CMK (cell line): ENCODE measurements at regions not wholly inside any gene's neighbourhood (a gene's known extent, or its start where the extent isn't known, plus 50 kb on each side); places are given as distances from the start of the nearest gene placed in this dataset.

Experiments
- DNase-seq: peaks from one replicate; pipeline ENCODE4 v3.0.0-alpha.2; 2010; ENCODE audit warnings: low read depth

- DNase-seq, result no peak
These were observed 1005.0 kb downstream of the EFNB2 start for GRCh38 chr13:105530468-105530867.

- DNase-seq, result no peak
These were observed 1008.3 kb downstream of the EFNB2 start for GRCh38 chr13:105527127-105527526.

- no peak for DNase-seq
These were observed 1015.7 kb downstream of the EFNB2 start for GRCh38 chr13:105519771-105520170.

- no peak for DNase-seq
These were observed 1017.4 kb downstream of the EFNB2 start for GRCh38 chr13:105518086-105518485.

- no peak for DNase-seq
These were observed 1021.1 kb downstream of the EFNB2 start for GRCh38 chr13:105514401-105514800.

GRCh38 chr13:105513448-105513847 lies 1022.0 kb downstream of the EFNB2 start:
- no peak for DNase-seq

- DNase-seq, result no peak
These were observed 1025.3 kb downstream of the EFNB2 start for GRCh38 chr13:105509981-105510762.

GRCh38 chr13:105506463-105506862 lies 1029.0 kb downstream of the EFNB2 start:
- no peak for DNase-seq

- DNase-seq, result no peak
These were observed 1033.3 kb downstream of the EFNB2 start for GRCh38 chr13:105502193-105502592.

- no peak for DNase-seq
These were observed 1037.9 kb downstream of the EFNB2 start for GRCh38 chr13:105497597-105497996.

- no peak for DNase-seq
These were observed 1043.2 kb downstream of the EFNB2 start for GRCh38 chr13:105492216-105492615.

- DNase-seq, result no peak
These were observed 1044.1 kb downstream of the EFNB2 start for GRCh38 chr13:105491345-105491744.

- DNase-seq, result no peak
These were observed 1050.4 kb downstream of the EFNB2 start for GRCh38 chr13:105485081-105485480.

GRCh38 chr13:105474983-105475610 lies 1060.4 kb downstream of the EFNB2 start:
- DNase-seq, result no peak

- DNase-seq, result no peak
These were observed 1063.8 kb downstream of the EFNB2 start for GRCh38 chr13:105471673-105472072.

- DNase-seq, result no peak
These were observed 1069.1 kb downstream of the EFNB2 start for GRCh38 chr13:105466376-105466775.

- DNase-seq, result no peak
These were observed 1069.7 kb downstream of the EFNB2 start, which contains the start of gene DAOA for GRCh38 chr13:105465745-105466144. Gene DAOA, plus strand, starts transcription at chr13:105466045.

- no peak for DNase-seq
These were observed 1070.2 kb downstream of the EFNB2 start for GRCh38 chr13:105465251-105465650.

GRCh38 chr13:105464249-105464648 lies 1071.2 kb downstream of the EFNB2 start:
- no peak for DNase-seq

- no peak for DNase-seq
These were observed 1072.4 kb downstream of the EFNB2 start for GRCh38 chr13:105463011-105463501.

- DNase-seq, result no peak
These were observed 1073.4 kb downstream of the EFNB2 start for GRCh38 chr13:105462098-105462497.

GRCh38 chr13:105452895-105453294 lies 1082.6 kb downstream of the EFNB2 start:
- no peak for DNase-seq

GRCh38 chr13:105450784-105451183 lies 1084.7 kb downstream of the EFNB2 start:
- no peak for DNase-seq
